ENCODE measurements at regions not wholly inside any gene's neighbourhood (a gene's known extent, or its start where the extent isn't known, plus 50 kb on each side); places are given as distances from the start of the nearest gene placed in this dataset.
"Not testable (repeated sequence)": the region's sequence is repeated elsewhere in the genome, so short reads cannot be mapped to it uniquely, and the experiment has no call there.

GRCh38 chr10:2202401-2202800 lies 465.1 kb upstream of the ADARB2 start:
- no peaks in the 10 kb centered on the region for H3K36me3 ChIP-seq (ENCODE audit: control insufficient read depth in 2 of 3, insufficient read depth in 3 of 3, low read length in 3 of 3)
- peak overlapping the region in 1 of 3 donors; percentile 8 for H3K4me3 ChIP-seq (ENCODE audit: low read length in 3 of 3)
- peak in 4 of 5 donors; percentile 44 to 79 (median 70) for DNase-seq
- no peak for FAIRE-seq
- no peaks in the 10 kb centered on the region for H3K4me1 ChIP-seq (ENCODE audit: control insufficient read depth in 2 of 3, insufficient read depth in 2 of 3, low read depth in 1 of 3, low read length in 3 of 3)
- intact Hi-C loops (cut with DNase I), result no loop called here
- no peaks in the 10 kb centered on the region for H3K27me3 ChIP-seq (ENCODE audit: control insufficient read depth, insufficient read depth, low read length)
- no peak for TF ChIP-seq CTCF (IDR thresholded peaks at IDR 0.05; ENCODE audit: borderline replicate concordance, extremely low read depth, insufficient read depth)
- no peaks in the 10 kb centered on the region for H3K9me3 ChIP-seq (ENCODE audit: control insufficient read depth in 2 of 3, insufficient read depth in 1 of 3, low read length in 3 of 3)
- H3K27ac ChIP-seq (ENCODE audit: low read depth in 2 of 2, low read length in 2 of 2), result no peak overlapping the region
- no peak overlapping the region for H3K9ac ChIP-seq (ENCODE audit: low read length in 3 of 3)

GRCh38 chr10:2201534-2202099 lies 464.3 kb upstream of the ADARB2 start:
- intact Hi-C loops (cut with DNase I), result no loop called here
- no peak overlapping the region for H3K27ac ChIP-seq (ENCODE audit: low read depth in 2 of 2, low read length in 2 of 2)
- TF ChIP-seq CTCF (IDR thresholded peaks at IDR 0.05; ENCODE audit: borderline replicate concordance, extremely low read depth, insufficient read depth), result no peak
- H3K27me3 ChIP-seq (ENCODE audit: control insufficient read depth, insufficient read depth, low read length), result no peaks in the 10 kb centered on the region
- no peak overlapping the region for H3K4me3 ChIP-seq (ENCODE audit: low read length in 3 of 3)
- H3K4me1 ChIP-seq (ENCODE audit: control insufficient read depth in 2 of 3, insufficient read depth in 2 of 3, low read depth in 1 of 3, low read length in 3 of 3), result no peaks in the 10 kb centered on the region
- FAIRE-seq (no peak), DNase-seq (no peak)
- no peaks in the 10 kb centered on the region for H3K9me3 ChIP-seq (ENCODE audit: control insufficient read depth in 2 of 3, insufficient read depth in 1 of 3, low read length in 3 of 3)
- H3K9ac ChIP-seq (ENCODE audit: low read length in 3 of 3), result no peak overlapping the region
- no peaks in the 10 kb centered on the region for H3K36me3 ChIP-seq (ENCODE audit: control insufficient read depth in 2 of 3, insufficient read depth in 3 of 3, low read length in 3 of 3)

- H3K9ac ChIP-seq (ENCODE audit: low read length in 3 of 3), result no peak overlapping the region
- intact Hi-C loops (cut with DNase I), result no loop called here
- no peaks in the 10 kb centered on the region for H3K27me3 ChIP-seq (ENCODE audit: control insufficient read depth, insufficient read depth, low read length)
- H3K27ac ChIP-seq (ENCODE audit: low read depth in 2 of 2, low read length in 2 of 2), result no peak overlapping the region
- DNase-seq (no peak), FAIRE-seq (no peak)
- H3K4me1 ChIP-seq (ENCODE audit: control insufficient read depth in 2 of 3, insufficient read depth in 2 of 3, low read depth in 1 of 3, low read length in 3 of 3), result no peaks in the 10 kb centered on the region
- TF ChIP-seq CTCF (IDR thresholded peaks at IDR 0.05; ENCODE audit: borderline replicate concordance, extremely low read depth, insufficient read depth), result no peak
- no peak overlapping the region for H3K4me3 ChIP-seq (ENCODE audit: low read length in 3 of 3)
- no peaks in the 10 kb centered on the region for H3K9me3 ChIP-seq (ENCODE audit: control insufficient read depth in 2 of 3, insufficient read depth in 1 of 3, low read length in 3 of 3)
- no peaks in the 10 kb centered on the region for H3K36me3 ChIP-seq (ENCODE audit: control insufficient read depth in 2 of 3, insufficient read depth in 3 of 3, low read length in 3 of 3)
These were observed 460.3 kb upstream of the ADARB2 start for GRCh38 chr10:2197663-2198062.

- intact Hi-C loops (cut with DNase I), result no loop called here
- DNase-seq (no peak), FAIRE-seq (no peak)
- Histone ChIP-seq H3K4me1 (ENCODE audit: control insufficient read depth in 2 of 3, insufficient read depth in 2 of 3, low read depth in 1 of 3, low read length in 3 of 3) (no peaks in the 10 kb centered on the region), H3K36me3 (ENCODE audit: control insufficient read depth in 2 of 3, insufficient read depth in 3 of 3, low read length in 3 of 3) (no peaks in the 10 kb centered on the region), H3K27ac (ENCODE audit: low read depth in 2 of 2, low read length in 2 of 2) (no peak overlapping the region), H3K9ac (ENCODE audit: low read length in 3 of 3) (no peak overlapping the region), H3K4me3 (ENCODE audit: low read length in 3 of 3) (no peak overlapping the region), H3K27me3 (ENCODE audit: control insufficient read depth, insufficient read depth, low read length) (no peaks in the 10 kb centered on the region), H3K9me3 (ENCODE audit: control insufficient read depth in 2 of 3, insufficient read depth in 1 of 3, low read length in 3 of 3) (no peaks in the 10 kb centered on the region)
- TF ChIP-seq CTCF (IDR thresholded peaks at IDR 0.05; ENCODE audit: borderline replicate concordance, extremely low read depth, insufficient read depth), result no peak
These were observed 458.9 kb upstream of the ADARB2 start for GRCh38 chr10:2196272-2196671.

GRCh38 chr10:2189356-2189755 lies 452.0 kb upstream of the ADARB2 start:
- FAIRE-seq; H3K9me3 ChIP-seq (ENCODE audit: control insufficient read depth in 2 of 3, insufficient read depth in 1 of 3, low read length in 3 of 3); H3K27ac ChIP-seq (ENCODE audit: low read depth in 2 of 2, low read length in 2 of 2); DNase-seq; H3K4me1 ChIP-seq (ENCODE audit: control insufficient read depth in 2 of 3, insufficient read depth in 2 of 3, low read depth in 1 of 3, low read length in 3 of 3); H3K9ac ChIP-seq (ENCODE audit: low read length in 3 of 3); intact Hi-C loops (cut with DNase I); H3K4me3 ChIP-seq (ENCODE audit: low read length in 3 of 3); H3K36me3 ChIP-seq (ENCODE audit: control insufficient read depth in 2 of 3, insufficient read depth in 3 of 3, low read length in 3 of 3); H3K27me3 ChIP-seq (ENCODE audit: control insufficient read depth, insufficient read depth, low read length): not testable (repeated sequence)

All from kidney (tissue), 13 donors.